IPS-15b (cell line): ENCODE measurements at regions not wholly inside any gene's neighbourhood (a gene's known extent, or its start where the extent isn't known, plus 50 kb on each side); places are given as distances from the start of the nearest gene placed in this dataset.

Source experiments
- H3K27me3 ChIP-seq: one replicate; pipeline ENCODE4 v1.6.1; 2013; ENCODE audit warnings: low read length; ENCODE audit not compliant: control insufficient read depth, insufficient read depth
- H3K36me3 ChIP-seq: one replicate; pipeline ENCODE4 v1.6.1; 2013; ENCODE audit warnings: low read length; ENCODE audit not compliant: control insufficient read depth, insufficient read depth
- H3K4me1 ChIP-seq: one replicate; pipeline ENCODE4 v1.6.1; 2013; ENCODE audit warnings: mild to moderate bottlenecking, low read length; ENCODE audit not compliant: control insufficient read depth, insufficient read depth
- H3K4me3 ChIP-seq: one replicate; pipeline ENCODE4 v1.5.1; 2013; ENCODE audit warnings: low read depth, low read length
- H3K9ac ChIP-seq: one replicate; pipeline ENCODE4 v1.6.1; 2013; ENCODE audit warnings: low read depth, mild to moderate bottlenecking, low read length
- H3K9me3 ChIP-seq: one replicate; pipeline ENCODE4 v1.6.1; 2013; ENCODE audit warnings: mild to moderate bottlenecking, low read length; ENCODE audit not compliant: control insufficient read depth, insufficient read depth

DNA sequence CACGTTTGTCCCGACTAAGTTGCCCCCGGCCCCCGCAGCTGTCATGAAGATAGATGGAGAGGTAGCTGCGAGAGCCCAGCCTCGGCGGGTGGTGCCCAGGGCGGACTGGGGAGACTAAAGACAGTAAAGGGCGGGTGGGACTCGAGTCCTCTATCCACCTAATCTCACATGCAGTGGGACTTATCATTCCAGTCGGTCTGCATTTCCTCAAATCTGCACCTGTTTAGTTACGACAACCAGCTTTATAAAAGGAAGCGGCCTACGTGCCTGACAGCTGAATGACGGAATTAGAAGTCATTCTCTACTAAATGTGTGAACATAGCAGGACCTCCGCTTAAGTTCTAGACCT is 109.8 kb upstream of the EGLN3 start:
- no peaks in the 10 kb centered on the region for H3K4me1 ChIP-seq
- H3K9ac ChIP-seq, result peak overlapping the region; percentile 26
- no peaks in the 10 kb centered on the region for H3K36me3 ChIP-seq
- no peaks in the 10 kb centered on the region for H3K9me3 ChIP-seq
- peaks cover 24% of the 10 kb centered on the region for H3K27me3 ChIP-seq
- H3K4me3 ChIP-seq, result peak overlapping the region; percentile 57

DNA sequence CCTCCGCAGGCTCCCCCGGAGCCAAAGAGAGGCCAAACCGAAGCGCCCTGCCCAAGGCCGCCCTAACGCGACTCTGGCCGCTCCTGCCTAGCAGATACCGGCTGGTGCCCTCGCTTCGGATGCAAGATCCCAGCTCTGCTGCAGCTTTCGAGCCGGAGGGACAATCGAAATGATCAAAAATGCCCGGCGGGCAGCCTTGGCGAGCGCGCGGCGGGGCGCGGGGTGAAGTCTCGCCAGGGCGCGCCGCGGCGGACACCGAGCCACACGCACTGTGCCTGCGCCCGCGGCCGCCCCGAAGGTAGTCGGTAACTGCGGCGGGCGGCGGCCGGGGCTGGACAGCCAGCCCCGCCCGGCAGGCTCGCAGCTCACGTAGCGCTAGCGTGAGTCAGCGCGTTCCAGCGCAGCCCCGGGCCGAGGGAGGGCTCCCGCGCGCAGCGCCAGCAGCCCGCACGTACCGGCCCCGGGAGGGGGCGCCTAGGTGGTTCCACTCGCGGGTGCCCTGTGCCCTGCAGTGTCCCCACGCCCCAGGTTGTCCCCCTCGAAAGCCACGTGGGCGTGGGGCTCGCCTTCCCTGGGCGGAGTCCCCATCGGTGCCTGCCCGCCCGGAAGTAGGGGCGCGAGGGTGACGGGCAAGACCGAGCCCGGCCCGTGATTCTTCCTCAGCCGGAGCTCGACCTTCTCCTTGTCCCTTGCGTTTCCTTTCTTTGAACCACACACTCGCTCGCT is 109.2 kb upstream of the EGLN3 start:
- Histone ChIP-seq H3K9me3 (no peaks in the 10 kb centered on the region), H3K36me3 (no peaks in the 10 kb centered on the region), H3K27me3 (peaks cover 24% of the 10 kb centered on the region), H3K4me3 (peak overlapping the region; percentile 57), H3K9ac (peak overlapping the region; percentile 50), H3K4me1 (no peaks in the 10 kb centered on the region)

GRCh38 chr14:34059037-34059924 is 108.4 kb upstream of the EGLN3 start:
- peaks cover 24% of the 10 kb centered on the region for H3K27me3 ChIP-seq
- no peaks in the 10 kb centered on the region for H3K9me3 ChIP-seq
- no peaks in the 10 kb centered on the region for H3K4me1 ChIP-seq
- peak overlapping the region; percentile 50 for H3K9ac ChIP-seq
- H3K4me3 ChIP-seq, result peak overlapping the region; percentile 57
- H3K36me3 ChIP-seq, result no peaks in the 10 kb centered on the region

- Histone ChIP-seq H3K4me1 (no peaks in the 10 kb centered on the region), H3K36me3 (no peaks in the 10 kb centered on the region), H3K27me3 (peaks cover 24% of the 10 kb centered on the region), H3K9ac (no peak overlapping the region), H3K4me3 (no peak overlapping the region), H3K9me3 (no peaks in the 10 kb centered on the region)
These were observed 107.6 kb upstream of the EGLN3 start for GRCh38 chr14:34058510-34058909.

- no peak overlapping the region for H3K9ac ChIP-seq
- H3K9me3 ChIP-seq, result no peaks in the 10 kb centered on the region
- no peaks in the 10 kb centered on the region for H3K4me1 ChIP-seq
- no peaks in the 10 kb centered on the region for H3K36me3 ChIP-seq
- no peak overlapping the region for H3K4me3 ChIP-seq
- peaks cover 18% of the 10 kb centered on the region for H3K27me3 ChIP-seq
These were observed 105.2 kb upstream of the EGLN3 start for GRCh38 chr14:34056046-34056445.

DNA sequence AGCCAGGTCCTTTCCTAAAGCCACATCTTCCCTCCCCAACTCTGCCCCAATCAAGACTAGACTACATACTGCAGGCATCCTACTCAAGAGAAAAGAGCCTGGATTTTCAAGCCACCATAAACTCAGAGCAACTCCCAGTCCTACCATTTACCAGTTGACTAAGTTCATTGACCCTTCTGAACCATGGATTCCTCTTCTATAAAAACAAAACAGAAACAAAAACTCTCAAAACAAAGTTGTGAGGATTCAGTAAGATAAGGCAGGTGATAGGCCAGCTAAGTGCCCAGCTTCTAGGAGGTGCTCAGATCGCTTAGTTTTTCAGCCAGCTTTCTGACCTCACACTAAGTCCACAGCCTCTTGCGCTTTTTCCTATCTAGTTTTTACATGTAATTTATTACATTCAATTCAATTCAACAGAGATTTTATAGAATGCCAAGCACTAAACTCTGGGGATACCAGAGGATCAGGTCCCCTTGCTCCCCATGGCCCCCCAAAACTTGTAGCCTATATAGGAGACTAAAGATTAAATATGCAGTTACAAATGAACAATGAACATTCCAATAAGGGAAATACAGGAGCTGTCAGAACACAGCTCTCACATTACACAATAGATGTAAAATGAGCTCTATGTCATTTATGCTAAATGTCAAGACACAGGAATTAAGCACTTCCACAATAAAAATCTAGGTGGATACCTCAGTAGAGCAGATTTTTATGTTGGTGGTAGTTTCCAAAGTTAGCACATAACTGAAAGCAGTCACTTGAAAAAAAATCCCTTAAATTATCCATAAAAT is 104.5 kb upstream of the EGLN3 start:
- no peaks in the 10 kb centered on the region for H3K9me3 ChIP-seq
- no peaks in the 10 kb centered on the region for H3K4me1 ChIP-seq
- no peak overlapping the region for H3K4me3 ChIP-seq
- peaks cover 12% of the 10 kb centered on the region for H3K27me3 ChIP-seq
- H3K9ac ChIP-seq, result no peak overlapping the region
- no peaks in the 10 kb centered on the region for H3K36me3 ChIP-seq

- Histone ChIP-seq H3K9ac (no peak overlapping the region), H3K9me3 (no peaks in the 10 kb centered on the region), H3K27me3 (peaks cover 3% of the 10 kb centered on the region), H3K4me1 (no peaks in the 10 kb centered on the region), H3K4me3 (no peak overlapping the region), H3K36me3 (no peaks in the 10 kb centered on the region)
These were observed 102.8 kb upstream of the EGLN3 start for GRCh38 chr14:34053666-34054065.

- Histone ChIP-seq H3K27me3 (no peaks in the 10 kb centered on the region), H3K36me3 (no peaks in the 10 kb centered on the region), H3K4me3 (no peak overlapping the region), H3K9me3 (no peaks in the 10 kb centered on the region), H3K9ac (no peak overlapping the region), H3K4me1 (no peaks in the 10 kb centered on the region)
These were observed 101.8 kb upstream of the EGLN3 start for GRCh38 chr14:34052658-34053014.

DNA sequence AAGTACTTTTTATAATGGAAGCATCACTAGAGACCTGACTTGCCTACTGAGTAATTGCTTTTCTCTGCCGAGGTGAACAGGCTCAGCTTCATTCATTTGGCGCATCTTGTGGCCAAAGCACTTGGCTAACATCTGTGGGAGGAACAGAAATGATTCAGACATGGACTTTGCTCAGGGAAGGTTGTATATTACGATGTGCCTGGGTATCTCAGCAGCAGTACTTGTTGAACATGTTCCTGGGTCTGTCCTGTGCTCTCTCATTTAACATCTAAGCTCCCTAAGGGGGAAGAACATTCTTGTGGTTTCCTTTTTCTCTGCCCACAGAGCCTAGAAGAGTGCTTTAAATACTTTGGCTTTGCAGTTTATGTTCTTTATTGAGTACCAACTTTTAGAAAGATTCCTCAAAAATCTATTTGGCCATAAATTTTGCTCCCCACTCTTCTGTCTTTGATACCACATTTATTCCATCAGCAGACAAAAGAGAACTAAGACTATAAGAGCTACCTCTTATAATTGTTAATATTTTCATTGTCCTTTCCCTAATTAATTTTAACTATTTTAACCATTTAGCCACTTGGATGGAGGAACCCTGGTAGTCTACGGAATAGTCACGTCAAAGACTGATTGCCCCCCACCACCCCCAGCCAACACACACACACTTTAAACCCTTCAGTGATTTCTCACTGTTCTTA is 101.2 kb upstream of the EGLN3 start:
- Histone ChIP-seq H3K4me3 (no peak overlapping the region), H3K36me3 (no peaks in the 10 kb centered on the region), H3K9me3 (no peaks in the 10 kb centered on the region), H3K4me1 (no peaks in the 10 kb centered on the region), H3K27me3 (no peaks in the 10 kb centered on the region), H3K9ac (no peak overlapping the region)

DNA sequence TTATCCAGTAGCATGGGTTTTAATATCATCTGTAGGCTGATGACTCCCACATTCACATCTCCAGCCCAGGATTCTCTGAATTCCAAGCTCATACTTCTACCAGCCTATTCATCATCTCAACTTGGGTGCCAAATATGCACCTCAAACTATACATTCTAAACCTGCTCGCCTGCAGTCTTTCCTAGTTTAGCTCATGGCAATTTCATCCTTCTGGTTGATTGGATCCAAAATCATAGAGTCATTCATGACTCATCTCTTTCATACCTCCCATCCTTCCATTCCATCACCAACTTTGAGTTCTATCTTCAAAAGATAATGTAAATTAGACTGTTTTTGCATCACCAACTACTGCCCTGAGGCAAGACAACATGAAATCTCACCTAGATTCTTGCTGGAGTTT is 99.7 kb upstream of the EGLN3 start:
- Histone ChIP-seq H3K9ac (no peak overlapping the region), H3K27me3 (no peaks in the 10 kb centered on the region), H3K4me1 (no peaks in the 10 kb centered on the region), H3K4me3 (no peak overlapping the region), H3K9me3 (no peaks in the 10 kb centered on the region), H3K36me3 (no peaks in the 10 kb centered on the region)

DNA sequence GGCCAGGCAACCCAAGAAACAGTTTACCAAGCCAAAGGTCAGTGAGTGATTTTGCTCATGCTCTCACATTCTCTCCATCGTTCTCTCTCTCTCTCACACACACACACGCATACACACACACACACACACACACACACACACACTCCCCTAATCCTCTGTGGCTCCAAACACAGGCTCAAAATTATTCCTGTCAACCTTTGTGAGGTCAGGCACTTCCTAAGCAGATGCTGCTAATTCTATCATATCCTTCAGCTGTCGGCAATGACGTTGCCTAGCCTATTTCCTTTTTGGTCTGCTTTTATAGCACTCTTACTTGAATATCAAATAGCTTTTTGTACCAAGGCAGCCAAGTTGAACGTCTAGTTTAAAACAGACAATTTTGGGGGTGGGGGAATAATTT is 98.9 kb upstream of the EGLN3 start:
- Histone ChIP-seq H3K4me1 (no peaks in the 10 kb centered on the region), H3K27me3 (no peaks in the 10 kb centered on the region), H3K9me3 (no peaks in the 10 kb centered on the region), H3K4me3 (no peak overlapping the region), H3K9ac (no peak overlapping the region), H3K36me3 (no peaks in the 10 kb centered on the region)
